ENCODE measurements at regions not wholly inside any gene's neighbourhood (a gene's known extent, or its start where the extent isn't known, plus 50 kb on each side); places are given as distances from the start of the nearest gene placed in this dataset.
A peak's percentile ranks its signal among the peaks of the same experiment; 100 is the strongest.

DNA sequence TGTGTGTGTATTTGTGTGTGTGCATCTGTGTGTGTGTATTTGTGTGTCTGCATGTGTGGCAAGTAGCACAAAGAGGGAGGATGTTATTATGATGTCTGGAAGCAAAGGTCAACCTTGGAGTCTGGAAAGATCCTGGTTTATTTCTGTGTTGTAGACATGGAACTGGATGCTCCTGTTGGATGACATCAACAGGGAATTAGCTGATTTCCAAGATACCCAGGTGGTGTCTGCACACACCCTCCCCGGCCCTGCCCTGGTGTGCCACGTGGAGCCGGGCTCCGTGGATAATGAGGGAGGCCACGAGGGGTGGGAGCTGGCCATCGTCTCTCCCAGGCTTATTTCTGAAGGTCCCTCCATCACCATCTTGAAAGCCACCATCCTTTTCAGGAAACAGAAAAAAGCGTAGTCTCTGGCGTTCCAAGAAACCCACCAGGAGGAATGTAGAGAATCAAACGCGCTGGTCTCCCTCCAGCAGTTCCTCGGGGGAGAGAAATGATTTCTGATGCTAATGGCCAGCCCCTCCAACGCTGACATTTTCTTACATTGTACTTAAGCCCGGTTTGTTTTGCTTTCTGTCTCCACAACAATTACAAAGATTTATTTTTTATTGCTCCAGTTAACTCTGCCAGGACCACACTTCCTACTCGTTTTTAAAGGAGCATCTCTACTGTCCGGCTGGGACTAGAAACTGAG, 93.3 kb downstream of the FOXL1 start:
- Histone ChIP-seq H3K9ac (ENCODE audit: insufficient read depth, low read length) (no peak overlapping the region), H3K27ac (ENCODE audit: insufficient read depth, low read length) (peak overlapping the region; percentile 29), H3K9me3 (ENCODE audit: control insufficient read depth, insufficient read depth, low read depth, low read length) (no peaks in the 10 kb centered on the region), H3K4me2 (ENCODE audit: extremely low read depth, insufficient read depth, low read length) (peak overlapping the region; percentile 17), H3K4me1 (ENCODE audit: control insufficient read depth, extremely low read depth, insufficient read depth, low read length) (peaks cover 38% of the 10 kb centered on the region), H2AFZ (ENCODE audit: low read length) (peak overlapping the region; percentile 52), H3K4me3 (replicated peaks in 1 of 4; ENCODE audit: control extremely low read depth in 1 of 4, insufficient read depth in 1 of 4, low read depth in 3 of 4, low read length in 4 of 4) (no peak overlapping the region), H3K79me2 (ENCODE audit: control insufficient read depth, insufficient read depth, low read length) (no peaks in the 10 kb centered on the region), H3K36me3 (ENCODE audit: control insufficient read depth, insufficient read depth, low read length) (no peaks in the 10 kb centered on the region), H3K27me3 (ENCODE audit: control insufficient read depth, insufficient read depth, low read length) (no peaks in the 10 kb centered on the region), H4K20me1 (ENCODE audit: control insufficient read depth, extremely low read depth, insufficient read depth, low read length) (no peaks in the 10 kb centered on the region)
- TF ChIP-seq, protein P1, sequence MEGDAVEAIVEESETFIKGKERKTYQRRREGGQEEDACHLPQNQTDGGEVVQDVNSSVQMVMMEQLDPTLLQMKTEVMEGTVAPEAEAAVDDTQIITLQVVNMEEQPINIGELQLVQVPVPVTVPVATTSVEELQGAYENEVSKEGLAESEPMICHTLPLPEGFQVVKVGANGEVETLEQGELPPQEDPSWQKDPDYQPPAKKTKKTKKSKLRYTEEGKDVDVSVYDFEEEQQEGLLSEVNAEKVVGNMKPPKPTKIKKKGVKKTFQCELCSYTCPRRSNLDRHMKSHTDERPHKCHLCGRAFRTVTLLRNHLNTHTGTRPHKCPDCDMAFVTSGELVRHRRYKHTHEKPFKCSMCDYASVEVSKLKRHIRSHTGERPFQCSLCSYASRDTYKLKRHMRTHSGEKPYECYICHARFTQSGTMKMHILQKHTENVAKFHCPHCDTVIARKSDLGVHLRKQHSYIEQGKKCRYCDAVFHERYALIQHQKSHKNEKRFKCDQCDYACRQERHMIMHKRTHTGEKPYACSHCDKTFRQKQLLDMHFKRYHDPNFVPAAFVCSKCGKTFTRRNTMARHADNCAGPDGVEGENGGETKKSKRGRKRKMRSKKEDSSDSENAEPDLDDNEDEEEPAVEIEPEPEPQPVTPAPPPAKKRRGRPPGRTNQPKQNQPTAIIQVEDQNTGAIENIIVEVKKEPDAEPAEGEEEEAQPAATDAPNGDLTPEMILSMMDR (conservative IDR thresholded peaks at IDR 0.05 in 1 of 2, IDR thresholded peaks at IDR 0.05 in 1 of 2; ENCODE audit: low read depth in 1 of 2, low read length in 2 of 2), result no peak
- no peak for TF ChIP-seq EZH2 (IDR thresholded peaks at IDR 0.05; ENCODE audit: low read length, missing control alignments)
- peak; percentile 14 to 44 for DNase-seq (ENCODE audit: low read depth in 2 of 2)

DNA sequence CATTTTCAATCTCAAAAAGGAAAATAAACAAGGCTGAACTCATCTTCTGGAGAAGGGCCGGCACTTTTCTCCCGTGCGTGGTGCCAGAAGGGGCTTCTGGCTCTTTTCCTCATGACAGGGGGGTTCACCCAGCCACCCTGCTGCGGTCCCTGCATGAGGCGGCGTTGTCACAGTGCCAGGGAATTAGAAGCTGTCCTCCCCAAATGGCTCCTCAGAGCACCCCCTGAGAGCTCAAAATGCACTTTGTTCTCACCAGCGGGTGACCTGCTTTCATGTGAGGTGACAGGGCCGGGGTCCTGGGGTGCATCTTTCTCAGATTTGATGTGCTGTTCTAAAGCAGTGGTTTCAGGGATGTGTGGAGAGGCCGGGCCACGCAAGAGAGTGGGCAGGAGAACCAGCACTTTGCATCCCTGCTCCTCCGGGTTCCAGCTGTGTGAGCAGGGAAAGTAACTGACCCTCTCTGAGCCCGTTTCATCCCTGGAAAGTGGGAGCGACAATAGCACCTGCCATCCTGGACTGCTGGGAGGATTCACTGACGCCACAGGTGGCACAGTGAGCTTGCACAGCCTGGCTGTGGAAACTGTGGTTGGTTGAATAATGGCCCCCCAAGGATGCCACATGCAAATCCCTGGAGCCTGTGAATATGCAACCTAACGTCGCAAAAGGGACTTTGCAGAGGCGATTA, 94.0 kb downstream of the FOXL1 start:
- Histone ChIP-seq H3K79me2 (ENCODE audit: control insufficient read depth, insufficient read depth, low read length) (no peaks in the 10 kb centered on the region), H3K4me1 (ENCODE audit: control insufficient read depth, extremely low read depth, insufficient read depth, low read length) (peaks cover 32% of the 10 kb centered on the region), H3K27ac (ENCODE audit: insufficient read depth, low read length) (no peak overlapping the region), H3K9ac (ENCODE audit: insufficient read depth, low read length) (no peak overlapping the region), H3K4me3 (replicated peaks in 1 of 4; ENCODE audit: control extremely low read depth in 1 of 4, insufficient read depth in 1 of 4, low read depth in 3 of 4, low read length in 4 of 4) (no peak overlapping the region), H2AFZ (ENCODE audit: low read length) (no peak overlapping the region), H3K9me3 (ENCODE audit: control insufficient read depth, insufficient read depth, low read depth, low read length) (no peaks in the 10 kb centered on the region), H3K36me3 (ENCODE audit: control insufficient read depth, insufficient read depth, low read length) (no peaks in the 10 kb centered on the region), H3K27me3 (ENCODE audit: control insufficient read depth, insufficient read depth, low read length) (no peaks in the 10 kb centered on the region), H4K20me1 (ENCODE audit: control insufficient read depth, extremely low read depth, insufficient read depth, low read length) (no peaks in the 10 kb centered on the region), H3K4me2 (ENCODE audit: extremely low read depth, insufficient read depth, low read length) (peak overlapping the region; percentile 17)
- TF ChIP-seq, protein P1 (conservative IDR thresholded peaks at IDR 0.05 in 1 of 2, IDR thresholded peaks at IDR 0.05 in 1 of 2; ENCODE audit: low read depth in 1 of 2, low read length in 2 of 2), result no peak
- TF ChIP-seq EZH2 (IDR thresholded peaks at IDR 0.05; ENCODE audit: low read length, missing control alignments), result no peak
- DNase-seq (ENCODE audit: low read depth in 2 of 2), result no peak

DNA sequence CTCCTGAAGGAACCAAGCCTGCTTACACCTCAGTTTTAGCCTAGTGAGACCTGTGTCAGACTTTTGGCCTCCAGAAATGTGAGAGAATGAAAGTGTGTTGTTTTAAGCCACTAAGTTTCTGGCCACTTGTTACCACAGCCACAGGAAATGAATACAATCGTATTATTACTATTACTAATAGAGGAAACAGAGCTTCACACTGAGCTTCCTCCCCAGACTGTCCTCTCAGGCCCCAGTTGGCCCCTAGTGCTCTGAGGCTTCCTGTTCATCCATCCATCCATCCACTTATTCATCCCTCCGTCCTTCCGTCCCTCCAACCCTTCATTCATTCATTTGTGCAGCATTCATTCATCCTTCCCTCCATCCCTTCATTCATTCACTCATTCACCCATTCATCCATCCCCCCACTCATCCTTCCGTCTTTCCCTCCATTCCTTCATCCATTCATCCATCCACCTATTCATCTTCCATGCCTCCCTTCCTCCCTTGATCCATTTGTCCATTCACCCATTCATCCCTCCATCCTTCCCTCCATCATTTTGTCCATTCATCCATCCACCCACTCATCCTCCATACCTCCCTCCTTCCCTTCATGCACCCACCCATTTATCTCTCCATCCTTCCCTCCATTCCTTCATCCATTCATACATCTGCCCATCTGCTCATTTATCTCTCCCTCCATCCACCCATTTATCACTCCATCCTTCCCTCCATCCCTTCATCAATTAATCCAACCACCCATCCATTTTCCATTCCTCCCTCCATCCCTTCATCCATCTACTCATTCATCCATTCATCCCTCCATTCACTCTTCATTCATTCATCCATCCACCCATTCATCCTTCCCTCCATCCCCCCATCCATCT, 95.0 kb downstream of the FOXL1 start:
- no peak for DNase-seq (ENCODE audit: low read depth in 2 of 2)
- Histone ChIP-seq H3K4me3 (replicated peaks in 1 of 4; ENCODE audit: control extremely low read depth in 1 of 4, insufficient read depth in 1 of 4, low read depth in 3 of 4, low read length in 4 of 4) (no peak overlapping the region), H3K36me3 (ENCODE audit: control insufficient read depth, insufficient read depth, low read length) (no peaks in the 10 kb centered on the region), H3K79me2 (ENCODE audit: control insufficient read depth, insufficient read depth, low read length) (no peaks in the 10 kb centered on the region), H3K4me2 (ENCODE audit: extremely low read depth, insufficient read depth, low read length) (no peak overlapping the region), H4K20me1 (ENCODE audit: control insufficient read depth, extremely low read depth, insufficient read depth, low read length) (no peaks in the 10 kb centered on the region), H3K27me3 (ENCODE audit: control insufficient read depth, insufficient read depth, low read length) (no peaks in the 10 kb centered on the region), H3K9me3 (ENCODE audit: control insufficient read depth, insufficient read depth, low read depth, low read length) (no peaks in the 10 kb centered on the region), H3K4me1 (ENCODE audit: control insufficient read depth, extremely low read depth, insufficient read depth, low read length) (peaks cover 31% of the 10 kb centered on the region), H3K9ac (ENCODE audit: insufficient read depth, low read length) (no peak overlapping the region), H2AFZ (ENCODE audit: low read length) (no peak overlapping the region), H3K27ac (ENCODE audit: insufficient read depth, low read length) (no peak overlapping the region)
- TF ChIP-seq EZH2 (IDR thresholded peaks at IDR 0.05; ENCODE audit: low read length, missing control alignments), result no peak
- TF ChIP-seq, protein P1 (conservative IDR thresholded peaks at IDR 0.05 in 1 of 2, IDR thresholded peaks at IDR 0.05 in 1 of 2; ENCODE audit: low read depth in 1 of 2, low read length in 2 of 2), result no peak
